DND-41 (cell line): ENCODE measurements at regions not wholly inside any gene's neighbourhood (a gene's known extent, or its start where the extent isn't known, plus 50 kb on each side); places are given as distances from the start of the nearest gene placed in this dataset.

Experiments used
- ATAC-seq: fragments of 200-7000 bp; cut with Tn5 transposase; 3 replicates; pipeline ENCODE4 v1.9.1; 2021; ENCODE audit warnings: low read depth; ENCODE audit not compliant: insufficient read depth
- DNase-seq: peaks from one replicate; pipeline ENCODE4 v3.0.0-alpha.2; 2020
- H2AFZ ChIP-seq: 2 replicates; pipeline ENCODE4 v1.6.0; 2012; ENCODE audit warnings: low read depth, low read length
- H3K27ac ChIP-seq: 2 replicates; pipeline ENCODE4 v1.5.1; 2012; ENCODE audit warnings: low read length, inconsistent platforms
- H3K27me3 ChIP-seq: fragments of 200-600 bp; sonication (generic); 2 replicates; pipeline ENCODE4 v1.6.0; 2012; ENCODE audit warnings: low read length, mild to moderate bottlenecking, inconsistent platforms; ENCODE audit not compliant: insufficient read depth, poor library complexity
- H3K36me3 ChIP-seq: 2 replicates; pipeline ENCODE4 v1.5.1; 2012; ENCODE audit warnings: low read length, inconsistent platforms; ENCODE audit not compliant: insufficient read depth
- H3K4me1 ChIP-seq: 2 replicates; pipeline ENCODE4 v1.5.1; 2012; ENCODE audit warnings: mild to moderate bottlenecking, low read length; ENCODE audit not compliant: insufficient read depth
- H3K4me2 ChIP-seq: 2 replicates; pipeline ENCODE4 v1.6.0; 2012; ENCODE audit warnings: mild to moderate bottlenecking, moderate library complexity, low read length, inconsistent platforms; ENCODE audit not compliant: insufficient read depth
- H3K4me3 ChIP-seq, 2 experiments: fragments of 200-600 bp in 1 of 2; shearing (Covaris generic) in 1 of 2; 2 replicates each; pipeline ENCODE4 v1.5.1; 2012 to 2016; ENCODE audit warnings: inconsistent platforms in 2 of 2, low read length in 2 of 2, mild to moderate bottlenecking in 2 of 2, low read depth in 1 of 2, moderate library complexity in 1 of 2
- H3K79me2 ChIP-seq: 2 replicates; pipeline ENCODE4 v1.6.0; 2012; ENCODE audit warnings: low read length, inconsistent platforms; ENCODE audit not compliant: insufficient read depth
- H3K9ac ChIP-seq: 2 replicates; pipeline ENCODE4 v1.6.0; 2012; ENCODE audit warnings: low read depth, mild to moderate bottlenecking, inconsistent platforms, low read length, moderate library complexity
- H3K9me3 ChIP-seq: 2 replicates; pipeline ENCODE4 v1.5.1; 2012; ENCODE audit warnings: low read length, moderate library complexity, mild to moderate bottlenecking, inconsistent platforms; ENCODE audit not compliant: insufficient read depth, severe bottlenecking
- H4K20me1 ChIP-seq: 2 replicates; pipeline ENCODE4 v1.6.0; 2012; ENCODE audit warnings: low read length; ENCODE audit not compliant: insufficient read depth
- EZH2 ChIP-seq: IDR thresholded peaks from 3 replicates; pipeline ENCODE4 v1.6.1; 2012; ENCODE audit warnings: borderline replicate concordance, low read depth, mild to moderate bottlenecking, moderate library complexity, low read length, inconsistent platforms; ENCODE audit not compliant: severe bottlenecking
- TF ChIP-seq, protein P1 (sequence below): IDR thresholded peaks from 2 replicates; pipeline ENCODE4 v1.5.1; 2012; ENCODE audit warnings: borderline replicate concordance, low read length, moderate library complexity, mild to moderate bottlenecking; ENCODE audit not compliant: poor library complexity, severe bottlenecking; ENCODE audit errors: extremely low read depth

DNA sequence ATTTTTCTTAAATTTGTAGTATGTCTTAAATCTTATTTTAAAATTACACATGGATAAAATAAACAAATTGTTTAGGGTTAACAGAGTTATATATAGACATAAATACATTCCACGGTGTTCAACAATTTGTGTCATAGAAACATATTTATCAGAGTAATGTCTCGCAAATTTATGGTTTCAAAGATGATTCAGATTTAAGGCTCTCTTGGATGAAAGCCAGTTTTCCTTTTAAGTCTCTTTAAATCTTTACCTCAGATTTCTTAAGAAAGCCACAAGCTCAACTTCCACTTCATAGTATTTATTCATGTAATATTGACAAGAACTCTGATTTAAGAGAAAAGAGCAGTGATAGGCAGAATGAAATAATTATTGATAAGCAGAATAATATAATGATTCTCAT lies 1254.8 kb upstream of the ADGRL3 start:
- Histone ChIP-seq H3K9ac (no peak overlapping the region), H2AFZ (no peak overlapping the region), H3K4me1 (no peaks in the 10 kb centered on the region), H3K79me2 (no peaks in the 10 kb centered on the region), H3K27me3 (no peaks in the 10 kb centered on the region), H3K9me3 (peaks cover 3% of the 10 kb centered on the region), H3K4me3 (no peak overlapping the region), H3K4me2 (no peak overlapping the region), H4K20me1 (no peaks in the 10 kb centered on the region), H3K36me3 (no peaks in the 10 kb centered on the region), H3K27ac (no peak overlapping the region)
- TF ChIP-seq EZH2: no peak
- TF ChIP-seq, protein P1, sequence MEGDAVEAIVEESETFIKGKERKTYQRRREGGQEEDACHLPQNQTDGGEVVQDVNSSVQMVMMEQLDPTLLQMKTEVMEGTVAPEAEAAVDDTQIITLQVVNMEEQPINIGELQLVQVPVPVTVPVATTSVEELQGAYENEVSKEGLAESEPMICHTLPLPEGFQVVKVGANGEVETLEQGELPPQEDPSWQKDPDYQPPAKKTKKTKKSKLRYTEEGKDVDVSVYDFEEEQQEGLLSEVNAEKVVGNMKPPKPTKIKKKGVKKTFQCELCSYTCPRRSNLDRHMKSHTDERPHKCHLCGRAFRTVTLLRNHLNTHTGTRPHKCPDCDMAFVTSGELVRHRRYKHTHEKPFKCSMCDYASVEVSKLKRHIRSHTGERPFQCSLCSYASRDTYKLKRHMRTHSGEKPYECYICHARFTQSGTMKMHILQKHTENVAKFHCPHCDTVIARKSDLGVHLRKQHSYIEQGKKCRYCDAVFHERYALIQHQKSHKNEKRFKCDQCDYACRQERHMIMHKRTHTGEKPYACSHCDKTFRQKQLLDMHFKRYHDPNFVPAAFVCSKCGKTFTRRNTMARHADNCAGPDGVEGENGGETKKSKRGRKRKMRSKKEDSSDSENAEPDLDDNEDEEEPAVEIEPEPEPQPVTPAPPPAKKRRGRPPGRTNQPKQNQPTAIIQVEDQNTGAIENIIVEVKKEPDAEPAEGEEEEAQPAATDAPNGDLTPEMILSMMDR: no peak
- DNase-seq: no peak
- ATAC-seq: no peak

DNA sequence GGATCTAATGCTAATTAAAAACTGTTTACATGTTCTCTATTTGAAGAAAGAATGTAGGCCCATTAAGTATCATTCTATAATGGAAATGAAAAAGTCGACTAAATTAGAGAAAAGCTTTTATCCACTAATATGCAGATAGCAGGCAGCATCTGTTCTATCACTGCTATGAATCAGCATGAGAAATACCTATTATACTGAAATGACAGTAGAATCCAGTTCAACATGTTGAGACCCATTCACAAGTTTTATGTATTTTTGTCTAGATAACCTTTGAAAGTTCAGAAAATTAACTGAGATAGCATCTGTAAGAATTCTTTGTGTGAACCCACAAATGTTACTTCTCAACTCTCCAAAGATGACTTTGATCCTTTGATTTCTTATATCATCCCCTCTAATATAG lies 1254.4 kb upstream of the ADGRL3 start:
- Histone ChIP-seq H3K36me3 (no peaks in the 10 kb centered on the region), H3K4me1 (no peaks in the 10 kb centered on the region), H3K79me2 (no peaks in the 10 kb centered on the region), H3K27ac (no peak overlapping the region), H3K9me3 (peaks cover 3% of the 10 kb centered on the region), H3K4me2 (no peak overlapping the region), H3K9ac (no peak overlapping the region), H3K27me3 (no peaks in the 10 kb centered on the region), H2AFZ (no peak overlapping the region), H3K4me3 (no peak overlapping the region), H4K20me1 (no peaks in the 10 kb centered on the region)
- no peak for TF ChIP-seq EZH2
- TF ChIP-seq, protein P1: no peak
- ATAC-seq (no peak), DNase-seq (no peak)

DNA sequence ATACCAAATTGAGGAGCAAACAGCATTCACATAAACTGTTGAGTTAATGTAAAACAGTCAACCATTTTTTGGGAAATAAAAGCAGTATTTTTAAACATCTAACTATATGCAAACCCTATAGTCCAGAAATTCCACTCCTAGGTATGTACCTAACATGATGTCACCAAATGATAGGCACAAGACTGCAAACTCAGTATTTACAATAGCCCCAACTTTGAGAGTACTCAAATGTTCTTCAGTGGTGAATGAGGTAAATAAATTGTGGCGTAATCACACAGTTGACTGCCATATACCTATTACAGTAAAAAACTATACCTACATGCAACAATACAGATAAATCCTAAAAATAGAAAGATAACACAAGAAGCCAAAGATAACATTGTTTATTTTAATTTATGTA lies 1243.8 kb upstream of the ADGRL3 start:
- H3K27me3 ChIP-seq: no peaks in the 10 kb centered on the region
- DNase-seq (no peak), ATAC-seq (no peak)
- H3K9me3 ChIP-seq: no peaks in the 10 kb centered on the region
- no peak overlapping the region for H3K4me3 ChIP-seq
- no peaks in the 10 kb centered on the region for H4K20me1 ChIP-seq
- H3K9ac ChIP-seq: no peak overlapping the region
- TF ChIP-seq EZH2: no peak
- TF ChIP-seq, protein P1: no peak
- H3K36me3 ChIP-seq: no peaks in the 10 kb centered on the region
- H3K79me2 ChIP-seq: no peaks in the 10 kb centered on the region
- H2AFZ ChIP-seq: no peak overlapping the region
- no peak overlapping the region for H3K27ac ChIP-seq
- H3K4me1 ChIP-seq: no peaks in the 10 kb centered on the region
- no peak overlapping the region for H3K4me2 ChIP-seq

DNA sequence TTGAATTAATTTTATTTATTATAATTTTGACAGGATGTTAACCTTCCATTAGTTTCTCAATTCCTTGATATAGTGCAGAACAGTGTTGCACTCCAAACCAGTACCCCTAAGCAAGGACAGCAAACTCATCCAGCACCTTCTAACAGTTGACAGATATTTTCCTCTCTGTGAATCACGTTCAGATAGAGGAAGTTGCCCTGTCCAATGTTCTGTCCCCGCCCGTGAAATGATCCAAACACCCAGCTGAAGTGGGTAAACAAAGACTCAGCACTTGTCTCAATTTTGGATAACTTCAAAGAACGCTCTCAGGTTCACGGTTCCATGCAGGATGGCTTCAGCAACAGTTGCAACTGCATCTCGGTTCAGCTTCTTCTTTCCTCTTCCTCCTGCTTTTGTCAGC lies 1240.0 kb upstream of the ADGRL3 start:
- H3K4me3 ChIP-seq: no peak overlapping the region
- no peak overlapping the region for H3K9ac ChIP-seq
- H2AFZ ChIP-seq: no peak overlapping the region
- no peaks in the 10 kb centered on the region for H3K27me3 ChIP-seq
- H3K79me2 ChIP-seq: no peaks in the 10 kb centered on the region
- no peak for ATAC-seq
- TF ChIP-seq, protein P1: no peak
- TF ChIP-seq EZH2: no peak
- H3K9me3 ChIP-seq: no peaks in the 10 kb centered on the region
- no peaks in the 10 kb centered on the region for H3K36me3 ChIP-seq
- no peaks in the 10 kb centered on the region for H4K20me1 ChIP-seq
- H3K4me2 ChIP-seq: no peak overlapping the region
- DNase-seq: no peak
- no peak overlapping the region for H3K27ac ChIP-seq
- no peaks in the 10 kb centered on the region for H3K4me1 ChIP-seq
